ENCODE measurements at regions not wholly inside any gene's neighbourhood (a gene's known extent, or its start where the extent isn't known, plus 50 kb on each side); places are given as distances from the start of the nearest gene placed in this dataset.
"Not testable (repeated sequence)": the region's sequence is repeated elsewhere in the genome, so short reads cannot be mapped to it uniquely, and the experiment has no call there.

- no peak for DNase-seq
Observed at GRCh38 chr4:128758314-128758922, 51.1 kb upstream of the JADE1 start.

- no peak for DNase-seq
Observed at GRCh38 chr4:128757712-128758111, 51.8 kb upstream of the JADE1 start.

- DNase-seq: no peak
Observed at GRCh38 chr4:128751354-128751753, 58.1 kb upstream of the JADE1 start.

- not testable (repeated sequence) for DNase-seq
Observed at GRCh38 chr4:128741748-128742147, 67.8 kb upstream of the JADE1 start.

GRCh38 chr4:128737098-128737513, 72.4 kb upstream of the JADE1 start:
- no peak for DNase-seq

GRCh38 chr4:128735714-128736113, 73.8 kb upstream of the JADE1 start:
- DNase-seq: no peak

- DNase-seq: no peak
Observed at GRCh38 chr4:128728190-128728589, 81.3 kb upstream of the JADE1 start.

- no peak for DNase-seq
Observed at GRCh38 chr4:128727658-128728057, 81.8 kb upstream of the JADE1 start.

- DNase-seq: no peak
Observed at GRCh38 chr4:128725405-128726055, 84.0 kb upstream of the JADE1 start.

- DNase-seq: no peak
Observed at GRCh38 chr4:128722911-128723310, 86.6 kb upstream of the JADE1 start.

GRCh38 chr4:128721896-128722295, 87.6 kb upstream of the JADE1 start:
- no peak for DNase-seq

- no peak for DNase-seq
Observed at GRCh38 chr4:128720270-128720669, 89.2 kb upstream of the JADE1 start.

GRCh38 chr4:128718768-128719167, 90.7 kb upstream of the JADE1 start:
- DNase-seq: no peak

- DNase-seq: no peak
Observed at GRCh38 chr4:128716338-128716737, 93.2 kb upstream of the JADE1 start.

- DNase-seq: no peak
Observed at GRCh38 chr4:128715616-128716015, 93.9 kb upstream of the JADE1 start.

- no peak for DNase-seq
Observed at GRCh38 chr4:128711361-128711760, 98.1 kb upstream of the JADE1 start.

- peak; percentile 21 for DNase-seq
Observed at GRCh38 chr4:128709268-128709667, 100.2 kb upstream of the JADE1 start.

- no peak for DNase-seq
Observed at GRCh38 chr4:128707864-128708263, 101.6 kb upstream of the JADE1 start.

GRCh38 chr4:128703948-128704347, 105.6 kb upstream of the JADE1 start:
- no peak for DNase-seq

GRCh38 chr4:128700659-128701350, 108.7 kb upstream of the JADE1 start:
- no peak for DNase-seq

- DNase-seq: no peak
Observed at GRCh38 chr4:128698386-128698785, 111.1 kb upstream of the JADE1 start.

GRCh38 chr4:128697323-128697722, 112.2 kb upstream of the JADE1 start:
- no peak for DNase-seq

- DNase-seq: no peak
Observed at GRCh38 chr4:128690011-128690410, 119.5 kb upstream of the JADE1 start.

GRCh38 chr4:128688846-128689437, 120.6 kb upstream of the JADE1 start:
- DNase-seq: no peak

Data from activated CD4-positive, alpha-beta T cell treated with anti-CD3 and anti-CD28 coated beads, Interleukin-10, Interleukin-2, amounts not matched to agents 100 ng/mL and 50 ng/mL, durations not matched to agents 16 hours and 8 hours (primary cell).